GM12891 (cell line): ENCODE measurements at regions not wholly inside any gene's neighbourhood (a gene's known extent, or its start where the extent isn't known, plus 50 kb on each side); places are given as distances from the start of the nearest gene placed in this dataset.

Experiments used
- POLR2A ChIP-seq: IDR thresholded peaks from 2 replicates; pipeline ENCODE4 v1.6.1; 2011; ENCODE audit warnings: low read depth, low read length, control low read depth
- POLR2AphosphoS5 ChIP-seq: IDR thresholded peaks from 2 replicates; pipeline ENCODE4 v1.6.1; 2011; ENCODE audit warnings: low read depth, low read length, control low read depth

DNA sequence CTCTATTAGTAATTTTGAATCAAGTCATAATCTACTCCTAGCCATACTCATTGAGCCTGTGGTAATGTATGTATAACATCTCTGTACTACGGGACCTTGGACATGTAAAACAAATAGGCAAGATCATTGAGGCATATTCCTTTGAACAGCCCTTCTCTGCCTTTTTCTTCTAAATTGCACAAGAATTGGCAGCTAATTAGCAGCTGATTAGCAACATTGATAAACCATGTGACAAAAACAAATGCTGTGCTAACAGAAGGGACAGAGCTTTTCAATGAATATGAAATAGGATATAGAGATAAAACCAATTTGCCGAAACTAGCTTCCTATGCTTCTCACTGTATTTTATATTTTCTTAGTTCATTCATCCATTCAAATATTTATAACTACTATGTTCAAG is 1474.2 kb downstream of the FAM181B start:
- TF ChIP-seq POLR2A (no peak), POLR2AphosphoS5 (no peak)
